Upper lobe of left lung (tissue), 4 donors: ENCODE measurements at regions not wholly inside any gene's neighbourhood (a gene's known extent, or its start where the extent isn't known, plus 50 kb on each side); places are given as distances from the start of the nearest gene placed in this dataset.

Experiments used
- EP300 ChIP-seq, 4 donors: sonication (generic); formaldehyde crosslinking; IDR thresholded peaks; one replicate each; pipeline ENCODE4 v1.5.1; 2017; ENCODE audit warnings: antibody characterized with exemption in 4 of 4, control low read depth in 2 of 4
- POLR2A ChIP-seq, 4 donors: fragments of 450-650 bp; IDR thresholded peaks; one replicate each; pipeline ENCODE4 v1.5.1; 2016 to 2017; ENCODE audit warnings: antibody characterized with exemption in 4 of 4, mild to moderate bottlenecking in 2 of 4
- POLR2AphosphoS5 ChIP-seq, 2 donors: sonication (generic); formaldehyde crosslinking; IDR thresholded peaks; one replicate each; pipeline ENCODE4 v1.5.1; 2017; ENCODE audit warnings: antibody characterized with exemption in 2 of 2
- TF ChIP-seq, protein P1 (sequence below), 6 experiments: fragments of 450-650 bp in 4 of 6; fragments of 200-600 bp in 2 of 6; sonication (generic) in 2 of 6; IDR thresholded peaks; one replicate each; pipeline ENCODE4 v1.5.1; 2016 to 2019; ENCODE audit warnings: antibody characterized with exemption in 6 of 6

DNA sequence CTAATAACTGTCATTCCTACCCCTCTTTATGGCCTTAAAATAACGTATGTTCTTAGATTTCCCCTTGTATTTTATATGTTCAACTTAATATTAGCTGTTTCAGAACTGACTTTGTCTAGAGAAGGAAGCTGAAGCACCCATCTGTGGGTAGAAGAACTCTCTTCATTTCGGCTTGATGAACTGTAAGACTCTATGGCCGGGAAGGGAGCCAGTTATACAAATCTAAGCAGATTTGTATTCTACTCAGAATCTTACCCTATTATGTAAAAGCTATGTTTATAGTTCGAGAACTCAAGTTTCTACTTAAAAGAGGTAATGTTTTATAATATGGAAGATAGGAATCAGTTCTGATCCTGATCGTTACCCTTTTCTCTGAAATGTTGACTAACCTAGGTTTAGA is 390.9 kb upstream of the PRICKLE1 start:
- TF ChIP-seq, protein P1, sequence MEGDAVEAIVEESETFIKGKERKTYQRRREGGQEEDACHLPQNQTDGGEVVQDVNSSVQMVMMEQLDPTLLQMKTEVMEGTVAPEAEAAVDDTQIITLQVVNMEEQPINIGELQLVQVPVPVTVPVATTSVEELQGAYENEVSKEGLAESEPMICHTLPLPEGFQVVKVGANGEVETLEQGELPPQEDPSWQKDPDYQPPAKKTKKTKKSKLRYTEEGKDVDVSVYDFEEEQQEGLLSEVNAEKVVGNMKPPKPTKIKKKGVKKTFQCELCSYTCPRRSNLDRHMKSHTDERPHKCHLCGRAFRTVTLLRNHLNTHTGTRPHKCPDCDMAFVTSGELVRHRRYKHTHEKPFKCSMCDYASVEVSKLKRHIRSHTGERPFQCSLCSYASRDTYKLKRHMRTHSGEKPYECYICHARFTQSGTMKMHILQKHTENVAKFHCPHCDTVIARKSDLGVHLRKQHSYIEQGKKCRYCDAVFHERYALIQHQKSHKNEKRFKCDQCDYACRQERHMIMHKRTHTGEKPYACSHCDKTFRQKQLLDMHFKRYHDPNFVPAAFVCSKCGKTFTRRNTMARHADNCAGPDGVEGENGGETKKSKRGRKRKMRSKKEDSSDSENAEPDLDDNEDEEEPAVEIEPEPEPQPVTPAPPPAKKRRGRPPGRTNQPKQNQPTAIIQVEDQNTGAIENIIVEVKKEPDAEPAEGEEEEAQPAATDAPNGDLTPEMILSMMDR (IDR thresholded peaks at IDR 0.05) = no peak
- no peak for TF ChIP-seq POLR2A (IDR thresholded peaks at IDR 0.05)
- TF ChIP-seq POLR2AphosphoS5 (IDR thresholded peaks at IDR 0.05) = no peak
- TF ChIP-seq EP300 (IDR thresholded peaks at IDR 0.05) = no peak
